Activated B cell treated with CpG ODN at 0.5 μM for 24 hours (primary cell): ENCODE measurements at regions not wholly inside any gene's neighbourhood (a gene's known extent, or its start where the extent isn't known, plus 50 kb on each side); places are given as distances from the start of the nearest gene placed in this dataset.

ENCODE experiments used
- ATAC-seq: fragments of 200-7000 bp; cut with Tn5 transposase; one replicate; pipeline ENCODE4 v1.10.0; 2021; ENCODE audit warnings: low read depth, mild to moderate bottlenecking, moderate library complexity
- CTCF ChIA-PET: fragments of 350-600 bp; sonication (Branson Sonifier 250); formaldehyde crosslinking; loops from one replicate; lab custom pipeline; 2021; ENCODE audit warnings: antibody characterized with exemption; lab: Charles Lee
- POLR2A ChIA-PET: fragments of 350-600 bp; sonication (Branson Sonifier 250); formaldehyde crosslinking; loops from one replicate; lab custom pipeline; 2021; ENCODE audit warnings: antibody characterized with exemption; lab: Charles Lee
- DNase-seq: peaks from one replicate; pipeline ENCODE4 v3.0.0; 2022
- H3K27ac Mint-ChIP-seq: one replicate; pipeline ENCODE4 v1.8.0; 2020; ENCODE audit warnings: mixed read lengths
- H3K27me3 Mint-ChIP-seq: one replicate; pipeline ENCODE4 v1.8.0; 2021; ENCODE audit warnings: mixed read lengths
- H3K36me3 Mint-ChIP-seq: one replicate; pipeline ENCODE4 v1.8.0; 2021; ENCODE audit warnings: low read depth, mixed read lengths
- H3K4me1 Mint-ChIP-seq: one replicate; pipeline ENCODE4 v1.8.0; 2021; ENCODE audit warnings: mixed read lengths
- H3K4me3 Mint-ChIP-seq: one replicate; pipeline ENCODE4 v1.8.0; 2020; ENCODE audit warnings: mild to moderate bottlenecking, mixed read lengths
- H3K9me3 Mint-ChIP-seq: one replicate; pipeline ENCODE4 v1.8.0; 2020; ENCODE audit warnings: mixed read lengths
- intact Hi-C: fragments of 100-400 bp; cut with micrococcal nuclease; formaldehyde crosslinking; loops from one replicate; pipeline ENCODE4 v1.15.1; 2024
- TF ChIP-seq, protein P1 (sequence below): fragments of 200-600 bp; IDR thresholded peaks from one replicate; pipeline ENCODE4 v1.8.0; 2022; ENCODE audit warnings: antibody characterized with exemption, mild to moderate bottlenecking

DNA sequence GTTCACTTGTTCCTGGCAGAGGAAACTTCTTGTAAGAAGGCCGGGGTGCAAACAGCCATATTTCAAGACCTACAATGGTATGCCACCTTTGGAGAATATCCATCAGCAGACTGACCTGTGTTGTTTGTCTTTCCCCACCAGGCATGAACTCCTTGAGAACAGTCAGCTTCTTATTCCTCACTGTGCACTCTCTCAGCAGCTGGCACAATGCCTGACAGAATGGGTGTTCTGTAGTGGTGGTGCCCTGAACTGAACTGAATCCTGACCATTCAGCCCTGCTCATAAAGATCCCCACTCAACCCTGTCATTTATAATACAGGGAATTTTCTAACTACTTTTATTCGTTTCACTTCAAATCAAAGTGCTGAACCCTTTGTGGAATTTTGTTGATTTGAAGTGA is 206.9 kb downstream of the COX7C start:
- Mint-ChIP-seq H3K27me3 (no peaks in the 10 kb centered on the region), H3K4me1 (no peaks in the 10 kb centered on the region), H3K36me3 (no peaks in the 10 kb centered on the region), H3K9me3 (no peaks in the 10 kb centered on the region), H3K4me3 (no peak overlapping the region), H3K27ac (no peak overlapping the region)
- TF ChIP-seq, protein P1, sequence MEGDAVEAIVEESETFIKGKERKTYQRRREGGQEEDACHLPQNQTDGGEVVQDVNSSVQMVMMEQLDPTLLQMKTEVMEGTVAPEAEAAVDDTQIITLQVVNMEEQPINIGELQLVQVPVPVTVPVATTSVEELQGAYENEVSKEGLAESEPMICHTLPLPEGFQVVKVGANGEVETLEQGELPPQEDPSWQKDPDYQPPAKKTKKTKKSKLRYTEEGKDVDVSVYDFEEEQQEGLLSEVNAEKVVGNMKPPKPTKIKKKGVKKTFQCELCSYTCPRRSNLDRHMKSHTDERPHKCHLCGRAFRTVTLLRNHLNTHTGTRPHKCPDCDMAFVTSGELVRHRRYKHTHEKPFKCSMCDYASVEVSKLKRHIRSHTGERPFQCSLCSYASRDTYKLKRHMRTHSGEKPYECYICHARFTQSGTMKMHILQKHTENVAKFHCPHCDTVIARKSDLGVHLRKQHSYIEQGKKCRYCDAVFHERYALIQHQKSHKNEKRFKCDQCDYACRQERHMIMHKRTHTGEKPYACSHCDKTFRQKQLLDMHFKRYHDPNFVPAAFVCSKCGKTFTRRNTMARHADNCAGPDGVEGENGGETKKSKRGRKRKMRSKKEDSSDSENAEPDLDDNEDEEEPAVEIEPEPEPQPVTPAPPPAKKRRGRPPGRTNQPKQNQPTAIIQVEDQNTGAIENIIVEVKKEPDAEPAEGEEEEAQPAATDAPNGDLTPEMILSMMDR: no peak
- no peak for ATAC-seq
- intact Hi-C loops: no loop called here
- CTCF ChIA-PET: no interaction called here
- POLR2A ChIA-PET: no interaction called here
- DNase-seq: no peak

DNA sequence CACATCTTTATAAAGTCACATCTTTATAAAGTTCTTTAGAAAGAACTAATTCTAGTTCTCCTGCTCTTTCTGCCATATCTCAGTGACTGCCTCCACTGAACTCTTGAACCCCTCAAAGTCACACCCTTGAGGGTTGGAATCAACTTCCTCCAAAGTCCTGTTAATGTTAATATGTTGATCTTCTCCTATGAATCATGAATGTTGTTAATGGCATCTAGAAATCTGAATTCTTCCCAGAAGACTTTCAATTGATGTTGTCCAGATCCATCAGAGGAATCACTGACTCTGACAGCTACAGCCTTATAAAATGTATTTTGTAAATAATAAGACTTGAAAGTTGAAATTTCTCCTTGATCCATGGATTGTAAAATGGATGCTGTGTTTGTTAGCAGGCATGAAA is 213.4 kb downstream of the COX7C start:
- peaks cover 2% of the 10 kb centered on the region for H3K9me3 Mint-ChIP-seq

DNA sequence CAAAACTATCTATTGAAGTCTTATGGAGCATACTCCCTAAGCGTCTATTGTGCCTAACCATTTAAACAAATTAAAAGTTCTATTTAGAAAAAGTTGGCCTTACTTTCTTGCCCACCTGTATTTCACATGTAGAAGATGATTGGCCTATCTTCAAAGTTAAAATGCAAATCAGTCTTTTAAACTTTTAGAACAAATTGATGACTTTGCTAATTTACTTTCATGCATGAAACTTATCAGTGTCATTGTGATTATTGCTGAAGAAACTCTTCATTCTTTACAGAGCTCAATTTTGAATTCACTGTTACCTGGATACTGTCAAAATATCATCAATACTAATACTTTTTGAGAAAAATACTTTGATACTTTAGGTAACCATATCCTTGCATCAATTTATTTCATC is 216.1 kb downstream of the COX7C start:
- POLR2A ChIA-PET: no interaction called here
- TF ChIP-seq, protein P1: no peak
- Mint-ChIP-seq H3K9me3 (peaks cover 2% of the 10 kb centered on the region), H3K4me1 (no peaks in the 10 kb centered on the region), H3K27me3 (no peaks in the 10 kb centered on the region), H3K27ac (no peak overlapping the region), H3K4me3 (no peak overlapping the region), H3K36me3 (no peaks in the 10 kb centered on the region)
- no peak for ATAC-seq
- DNase-seq: no peak
- CTCF ChIA-PET: no interaction called here
- intact Hi-C loops: no loop called here

More for the DNA sequence above, 213.4 kb downstream of the COX7C start:
- H3K4me3 Mint-ChIP-seq: no peak overlapping the region
- H3K36me3 Mint-ChIP-seq: no peaks in the 10 kb centered on the region
- H3K4me1 Mint-ChIP-seq: no peaks in the 10 kb centered on the region
- CTCF ChIA-PET: no interaction called here
- no peak overlapping the region for H3K27ac Mint-ChIP-seq
- ATAC-seq (no peak), DNase-seq (no peak)
- TF ChIP-seq, protein P1: no peak
- no peaks in the 10 kb centered on the region for H3K27me3 Mint-ChIP-seq
- POLR2A ChIA-PET: no interaction called here
- intact Hi-C loops: no loop called here

DNA sequence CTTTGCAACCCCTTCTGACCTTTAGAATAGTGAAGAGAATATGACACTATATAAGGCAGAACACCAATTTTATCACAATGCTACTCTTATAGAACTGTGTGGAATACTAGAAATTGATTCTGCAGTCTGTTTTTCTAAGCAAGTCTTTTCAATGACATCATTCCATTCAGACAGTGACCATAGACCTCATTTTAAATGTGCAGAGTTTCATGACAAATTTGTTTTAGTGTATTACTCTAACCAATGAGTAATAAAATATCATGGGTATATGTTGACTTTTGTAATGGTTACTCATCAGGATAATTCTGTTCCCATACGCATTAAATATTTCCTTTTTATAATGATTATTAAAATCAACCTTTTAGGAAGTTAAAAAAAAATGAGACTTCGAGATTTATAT is 219.9 kb downstream of the COX7C start:
- H3K27me3 Mint-ChIP-seq: no peaks in the 10 kb centered on the region

DNA sequence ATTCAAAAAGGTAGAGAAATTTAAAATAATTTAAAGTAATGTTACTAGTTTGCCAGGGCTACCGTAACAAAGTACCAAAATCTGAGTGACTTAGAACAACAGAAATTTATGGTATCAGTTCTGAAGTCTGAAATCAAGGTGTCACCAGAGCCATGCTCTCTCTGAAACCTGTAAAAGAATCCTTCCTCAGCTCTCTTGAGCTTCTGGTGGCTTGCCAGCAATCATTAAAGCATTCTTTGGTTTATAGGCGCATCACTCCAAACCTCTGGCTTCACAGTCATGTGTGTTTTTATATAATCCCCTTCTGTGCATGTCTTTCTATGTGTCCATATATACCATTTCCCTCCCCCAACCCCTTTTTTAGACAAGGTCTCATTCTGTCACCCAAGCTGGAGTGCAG is 220.3 kb downstream of the COX7C start:
- H3K36me3 Mint-ChIP-seq: no peaks in the 10 kb centered on the region
- no peaks in the 10 kb centered on the region for H3K27me3 Mint-ChIP-seq
- no peaks in the 10 kb centered on the region for H3K4me1 Mint-ChIP-seq
- H3K9me3 Mint-ChIP-seq: no peaks in the 10 kb centered on the region
- no peak for DNase-seq
- intact Hi-C loops: no loop called here
- no peak overlapping the region for H3K4me3 Mint-ChIP-seq
- TF ChIP-seq, protein P1: no peak
- CTCF ChIA-PET: no interaction called here
- POLR2A ChIA-PET: no interaction called here
- ATAC-seq: no peak
- H3K27ac Mint-ChIP-seq: no peak overlapping the region

More for the DNA sequence above, 219.9 kb downstream of the COX7C start:
- ChIA-PET CTCF (no interaction called here), POLR2A (interaction anchor here (0.6 kb wide), 1 partner anchor 163 kb away, joined by 4 read pairs; no protein-coding TSS in a partner anchor)
- Mint-ChIP-seq H3K9me3 (no peaks in the 10 kb centered on the region), H3K4me1 (no peaks in the 10 kb centered on the region), H3K4me3 (no peak overlapping the region), H3K27ac (no peak overlapping the region), H3K36me3 (no peaks in the 10 kb centered on the region)
- intact Hi-C loops: no loop called here
- TF ChIP-seq, protein P1: no peak
- ATAC-seq (no peak), DNase-seq (no peak)
